Thoracic aorta (tissue), 2 donors: ENCODE measurements at regions not wholly inside any gene's neighbourhood (a gene's known extent, or its start where the extent isn't known, plus 50 kb on each side); places are given as distances from the start of the nearest gene placed in this dataset.

ENCODE experiments used
- ATAC-seq: fragments of 150-250 bp; one replicate; pipeline ENCODE4 v1.8.0; 2017; ENCODE audit warnings: low read depth; ENCODE audit not compliant: insufficient number of reproducible peaks, low FRiP score
- DNase-seq: peaks from one replicate; pipeline ENCODE4 v3.0.0-alpha.2; 2020; ENCODE audit warnings: low spot score
- H3K27ac ChIP-seq, 2 donors: fragments of 200-600 bp; sonication (generic); 1 replicate in 1 of 2; 2 replicates in 1 of 2; pipeline ENCODE4 v1.5.1; 2016; ENCODE audit warnings: mild to moderate bottlenecking in 2 of 2, moderate library complexity in 2 of 2
- H3K27me3 ChIP-seq: fragments of 200-600 bp; sonication (generic); replicated peaks from 2 replicates; pipeline ENCODE4 v1.6.0; 2016; ENCODE audit warnings: mild to moderate bottlenecking; ENCODE audit not compliant: insufficient read depth
- H3K36me3 ChIP-seq: fragments of 200-600 bp; sonication (generic); one replicate; pipeline ENCODE4 v1.5.1; 2016
- H3K4me1 ChIP-seq, 2 donors: fragments of 200-600 bp; sonication (generic); 1 replicate in 1 of 2; 2 replicates in 1 of 2; pipeline versions ENCODE4 v1.5.1 to v1.6.0; 2016; ENCODE audit warnings: low read depth in 2 of 2, mild to moderate bottlenecking in 1 of 2; ENCODE audit not compliant: control insufficient read depth in 1 of 2
- H3K4me3 ChIP-seq: fragments of 200-600 bp; sonication (generic); 2 replicates; pipeline ENCODE4 v1.5.1; 2016; ENCODE audit warnings: mild to moderate bottlenecking
- H3K9me3 ChIP-seq: fragments of 200-600 bp; sonication (generic); 2 replicates; pipeline ENCODE4 v1.5.1; 2016
- CTCF ChIP-seq: fragments of 200-600 bp; sonication (generic); IDR thresholded peaks from one replicate; pipeline ENCODE4 v1.5.1; 2019; ENCODE audit warnings: antibody characterized with exemption

- ATAC-seq (no peak), DNase-seq (no peak)
- H3K4me1 ChIP-seq: no peaks in the 10 kb centered on the region
- H3K27ac ChIP-seq: no peak overlapping the region
- no peak overlapping the region for H3K4me3 ChIP-seq
- no peaks in the 10 kb centered on the region for H3K9me3 ChIP-seq
- no peaks in the 10 kb centered on the region for H3K36me3 ChIP-seq
- no peaks in the 10 kb centered on the region for H3K27me3 ChIP-seq
- no peak for TF ChIP-seq CTCF
These were observed 106.4 kb upstream of the C14orf180 start for GRCh38 chr14:104473244-104473565.

- no peak for TF ChIP-seq CTCF
- H3K4me1 ChIP-seq: no peaks in the 10 kb centered on the region
- H3K27me3 ChIP-seq: no peaks in the 10 kb centered on the region
- H3K4me3 ChIP-seq: no peak overlapping the region
- no peak overlapping the region for H3K27ac ChIP-seq
- H3K9me3 ChIP-seq: no peaks in the 10 kb centered on the region
- H3K36me3 ChIP-seq: no peaks in the 10 kb centered on the region
- ATAC-seq (no peak), DNase-seq (no peak)
These were observed 105.7 kb upstream of the C14orf180 start for GRCh38 chr14:104473649-104474494.

- Histone ChIP-seq H3K36me3 (no peaks in the 10 kb centered on the region), H3K4me1 (no peaks in the 10 kb centered on the region), H3K27me3 (no peaks in the 10 kb centered on the region), H3K4me3 (no peak overlapping the region), H3K27ac (no peak overlapping the region), H3K9me3 (no peaks in the 10 kb centered on the region)
- TF ChIP-seq CTCF: no peak
- DNase-seq (no peak), ATAC-seq (no peak)
These were observed 104.9 kb upstream of the C14orf180 start for GRCh38 chr14:104474495-104475213.

GRCh38 chr14:104475256-104475655 lies 104.3 kb upstream of the C14orf180 start:
- no peak for DNase-seq
- H3K27ac ChIP-seq: no peak overlapping the region
- H3K4me3 ChIP-seq: no peak overlapping the region
- no peaks in the 10 kb centered on the region for H3K36me3 ChIP-seq
- no peaks in the 10 kb centered on the region for H3K9me3 ChIP-seq
- ATAC-seq: no peak
- TF ChIP-seq CTCF: no peak
- H3K4me1 ChIP-seq: no peaks in the 10 kb centered on the region
- H3K27me3 ChIP-seq: no peaks in the 10 kb centered on the region

- DNase-seq (no peak), ATAC-seq (no peak)
- Histone ChIP-seq H3K9me3 (no peaks in the 10 kb centered on the region), H3K27me3 (no peaks in the 10 kb centered on the region), H3K27ac (no peak overlapping the region), H3K4me1 (no peaks in the 10 kb centered on the region), H3K36me3 (no peaks in the 10 kb centered on the region), H3K4me3 (no peak overlapping the region)
- TF ChIP-seq CTCF: no peak
These were observed 103.8 kb upstream of the C14orf180 start for GRCh38 chr14:104475802-104476201.
